Mucosa of rectum (tissue), 2 donors: ENCODE measurements at regions not wholly inside any gene's neighbourhood (a gene's known extent, or its start where the extent isn't known, plus 50 kb on each side); places are given as distances from the start of the nearest gene placed in this dataset.

ENCODE experiments used
- H3K27ac ChIP-seq, 2 donors: one replicate each; pipeline ENCODE4 v1.7.0; 2013; ENCODE audit warnings: inconsistent platforms in 2 of 2, low read depth in 2 of 2, low read length in 2 of 2
- H3K27me3 ChIP-seq, 2 donors: one replicate each; pipeline ENCODE4 v1.7.0; 2013; ENCODE audit warnings: low read length in 2 of 2; ENCODE audit not compliant: control insufficient read depth in 2 of 2, insufficient read depth in 2 of 2
- H3K36me3 ChIP-seq, 2 donors: one replicate each; pipeline ENCODE4 v1.7.0; 2013; ENCODE audit warnings: low read length in 2 of 2; ENCODE audit not compliant: control insufficient read depth in 2 of 2, insufficient read depth in 2 of 2
- H3K4me1 ChIP-seq, 2 donors: one replicate each; pipeline ENCODE4 v1.7.0; 2013; ENCODE audit warnings: low read length in 2 of 2, mild to moderate bottlenecking in 1 of 2; ENCODE audit not compliant: control insufficient read depth in 2 of 2, insufficient read depth in 2 of 2
- H3K4me3 ChIP-seq, 2 donors: one replicate each; pipeline ENCODE4 v1.7.0; 2013; ENCODE audit warnings: low read length in 2 of 2
- H3K9ac ChIP-seq, 2 donors: one replicate each; pipeline ENCODE4 v1.7.0; 2013; ENCODE audit warnings: low read length in 2 of 2, low read depth in 1 of 2, mild to moderate bottlenecking in 1 of 2
- H3K9me3 ChIP-seq, 2 donors: one replicate each; pipeline ENCODE4 v1.7.0; 2013; ENCODE audit warnings: low read length in 2 of 2; ENCODE audit not compliant: control insufficient read depth in 2 of 2
- donor health status: healthy.
- donor health status: Normal muscosa, but diverticular disease.

DNA sequence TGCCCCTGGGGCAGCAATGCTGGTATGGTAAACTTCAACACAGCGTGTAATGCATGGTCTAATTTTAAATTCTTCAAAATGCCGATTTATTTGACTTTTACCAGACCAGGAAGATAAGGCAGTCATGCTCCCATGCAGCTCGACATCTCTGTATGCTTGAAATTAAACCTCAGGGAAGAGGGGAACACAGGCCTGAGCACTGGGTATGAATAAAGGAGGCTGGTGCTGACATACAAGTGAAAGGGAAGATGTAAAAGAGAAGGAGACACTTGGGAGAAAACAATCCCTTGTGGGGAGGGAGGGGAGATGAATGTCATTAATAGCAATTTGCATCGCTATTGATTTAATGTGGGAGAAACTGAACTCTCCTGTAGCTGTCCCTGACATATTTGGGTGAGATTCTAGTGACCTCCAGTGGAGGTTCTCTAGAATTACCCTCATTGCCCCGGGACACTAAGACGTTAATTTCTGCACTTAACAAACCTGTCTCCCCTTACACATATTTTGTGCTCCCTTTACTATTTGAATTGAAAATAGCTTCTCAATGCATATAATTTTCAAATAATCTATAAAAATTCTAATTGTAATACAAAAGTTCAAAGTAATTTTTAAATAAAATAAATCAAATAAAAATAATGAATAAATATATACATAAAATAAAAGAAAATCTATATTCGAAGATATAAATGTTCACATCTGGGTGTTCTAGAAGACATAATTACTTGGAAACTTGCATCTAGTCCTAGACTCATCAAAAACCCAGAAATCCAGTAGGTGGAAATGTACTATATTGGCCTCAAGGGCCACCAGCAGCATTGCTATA lies 283.1 kb downstream of the LMX1A start:
- no peak overlapping the region for H3K4me3 ChIP-seq

DNA sequence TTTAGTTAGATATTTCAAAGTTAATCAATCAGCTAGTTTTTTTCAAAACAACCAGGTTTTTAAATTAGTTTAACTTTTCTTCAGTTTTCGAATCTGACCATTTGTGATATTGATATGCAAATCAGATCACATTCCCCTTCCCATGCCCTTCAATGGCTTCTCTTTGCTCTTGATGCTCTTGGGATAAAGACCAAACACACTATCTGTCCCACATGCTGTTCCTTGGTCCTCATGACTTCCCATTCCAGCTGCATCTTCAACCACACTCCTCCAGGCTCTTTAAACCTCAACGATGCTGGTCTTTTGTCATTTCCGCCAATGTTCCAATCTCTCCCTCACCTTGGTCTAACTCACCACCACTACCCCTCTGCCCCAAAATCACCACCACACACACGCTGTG lies 285.8 kb downstream of the LMX1A start:
- H3K27ac ChIP-seq: no peak overlapping the region
- peaks cover 0 to 8% of the 10 kb centered on the region in 2 donors for H3K4me1 ChIP-seq
- H3K36me3 ChIP-seq: no peaks in the 10 kb centered on the region
- no peaks in the 10 kb centered on the region for H3K9me3 ChIP-seq
- no peaks in the 10 kb centered on the region for H3K27me3 ChIP-seq
- H3K4me3 ChIP-seq: no peak overlapping the region
- no peak overlapping the region for H3K9ac ChIP-seq

More for the DNA sequence above, 283.1 kb downstream of the LMX1A start:
- Histone ChIP-seq H3K27ac (no peak overlapping the region), H3K9me3 (no peaks in the 10 kb centered on the region), H3K27me3 (no peaks in the 10 kb centered on the region), H3K4me1 (peaks cover 0 to 8% of the 10 kb centered on the region in 2 donors), H3K36me3 (no peaks in the 10 kb centered on the region), H3K9ac (no peak overlapping the region)

DNA sequence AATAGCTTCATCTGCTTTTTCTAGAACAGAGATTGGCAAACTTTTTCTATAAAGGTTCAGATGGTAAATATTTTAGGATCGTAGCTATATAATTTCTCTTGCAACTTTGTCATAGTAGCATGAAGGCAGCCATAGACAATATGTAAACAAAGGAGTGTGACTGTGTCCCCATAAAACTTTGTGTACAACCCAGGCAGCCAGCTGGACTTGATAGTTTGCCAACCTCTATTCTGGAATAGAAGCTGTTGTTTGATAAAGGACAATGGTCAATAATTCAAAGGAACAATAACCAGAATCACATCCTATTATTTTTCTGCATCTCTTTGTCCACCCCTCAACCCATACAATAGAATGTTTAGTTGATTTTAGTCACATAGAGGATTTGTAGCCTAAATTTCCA lies 286.7 kb downstream of the LMX1A start:
- Histone ChIP-seq H3K27ac (peak overlapping the region in 1 of 2 donors; percentile 27), H3K36me3 (no peaks in the 10 kb centered on the region), H3K9me3 (no peaks in the 10 kb centered on the region), H3K4me1 (peaks cover 0 to 8% of the 10 kb centered on the region in 2 donors), H3K4me3 (no peak overlapping the region), H3K9ac (no peak overlapping the region), H3K27me3 (no peaks in the 10 kb centered on the region)

- H3K27me3 ChIP-seq: no peaks in the 10 kb centered on the region
- peaks cover 0 to 8% of the 10 kb centered on the region in 2 donors for H3K4me1 ChIP-seq
- no peak overlapping the region for H3K27ac ChIP-seq
- H3K36me3 ChIP-seq: no peaks in the 10 kb centered on the region
- no peak overlapping the region for H3K4me3 ChIP-seq
- no peak overlapping the region for H3K9ac ChIP-seq
- no peaks in the 10 kb centered on the region for H3K9me3 ChIP-seq
Measured at GRCh38 chr1:165068741-165069140, 287.8 kb downstream of the LMX1A start.

- no peak overlapping the region for H3K27ac ChIP-seq
- H3K4me1 ChIP-seq: peaks cover 0 to 8% of the 10 kb centered on the region in 2 donors
- H3K9me3 ChIP-seq: no peaks in the 10 kb centered on the region
- H3K4me3 ChIP-seq: no peak overlapping the region
- no peaks in the 10 kb centered on the region for H3K36me3 ChIP-seq
- H3K27me3 ChIP-seq: no peaks in the 10 kb centered on the region
- H3K9ac ChIP-seq: no peak overlapping the region
Measured at GRCh38 chr1:165067829-165068228, 288.7 kb downstream of the LMX1A start.

GRCh38 chr1:165063181-165063965 lies 293.1 kb downstream of the LMX1A start:
- no peak overlapping the region for H3K27ac ChIP-seq
- no peaks in the 10 kb centered on the region for H3K4me1 ChIP-seq
- H3K9ac ChIP-seq: no peak overlapping the region

DNA sequence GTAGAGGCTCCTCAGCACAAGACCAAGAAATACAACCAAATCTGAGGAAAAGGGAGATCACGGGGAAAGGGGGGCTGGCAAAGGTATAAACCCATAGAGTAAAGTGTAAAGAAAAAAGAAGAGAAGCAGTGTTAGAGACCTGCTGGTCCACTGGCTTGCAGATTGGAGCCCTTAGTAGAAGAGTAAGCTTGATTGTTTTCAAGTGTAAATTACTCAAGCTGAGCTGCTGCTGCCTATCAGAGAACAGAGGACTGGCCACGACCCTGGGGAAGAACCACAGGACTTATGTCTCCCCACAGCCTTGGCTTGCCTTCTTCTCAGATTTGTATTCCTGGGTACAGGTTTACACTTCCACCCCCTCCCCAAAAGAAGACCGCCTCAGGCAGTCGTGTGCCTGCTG lies 294.2 kb downstream of the LMX1A start:
- Histone ChIP-seq H3K4me1 (no peaks in the 10 kb centered on the region), H3K9ac (no peak overlapping the region), H3K27ac (no peak overlapping the region), H3K4me3 (no peak overlapping the region), H3K27me3 (no peaks in the 10 kb centered on the region), H3K36me3 (no peaks in the 10 kb centered on the region), H3K9me3 (no peaks in the 10 kb centered on the region)

More at GRCh38 chr1:165063181-165063965, 293.1 kb downstream of the LMX1A start:
- no peak overlapping the region for H3K4me3 ChIP-seq
- H3K27me3 ChIP-seq: no peaks in the 10 kb centered on the region
- H3K9me3 ChIP-seq: no peaks in the 10 kb centered on the region
- no peaks in the 10 kb centered on the region for H3K36me3 ChIP-seq

- no peak overlapping the region for H3K9ac ChIP-seq
- no peaks in the 10 kb centered on the region for H3K27me3 ChIP-seq
- no peaks in the 10 kb centered on the region for H3K36me3 ChIP-seq
- no peaks in the 10 kb centered on the region for H3K9me3 ChIP-seq
- no peak overlapping the region for H3K4me3 ChIP-seq
- H3K27ac ChIP-seq: no peak overlapping the region
- no peaks in the 10 kb centered on the region for H3K4me1 ChIP-seq
Measured at GRCh38 chr1:165060285-165060793, 296.2 kb downstream of the LMX1A start.

DNA sequence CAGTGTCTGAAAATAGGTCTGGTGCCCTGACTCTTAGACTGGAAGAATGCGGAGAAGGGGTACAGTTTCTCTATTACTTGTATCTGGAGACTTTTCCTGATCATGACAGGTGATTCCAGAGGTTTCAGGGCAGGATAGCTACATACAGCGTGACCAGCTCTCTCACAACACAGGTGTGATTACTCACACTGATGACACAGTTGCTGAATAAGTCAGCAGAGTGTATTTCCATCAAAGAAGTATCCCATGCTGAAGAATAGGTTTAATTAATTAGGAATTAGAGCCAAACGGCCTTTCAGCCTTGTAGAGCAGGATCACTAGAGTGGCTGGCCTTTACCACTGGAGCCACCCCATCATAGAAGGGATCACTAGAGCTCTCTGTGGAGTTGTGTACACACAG lies 298.6 kb downstream of the LMX1A start:
- H3K27me3 ChIP-seq: no peaks in the 10 kb centered on the region
- H3K9me3 ChIP-seq: no peaks in the 10 kb centered on the region
- H3K27ac ChIP-seq: no peak overlapping the region
- H3K4me1 ChIP-seq: no peaks in the 10 kb centered on the region
- no peak overlapping the region for H3K9ac ChIP-seq
- H3K36me3 ChIP-seq: no peaks in the 10 kb centered on the region
- no peak overlapping the region for H3K4me3 ChIP-seq

DNA sequence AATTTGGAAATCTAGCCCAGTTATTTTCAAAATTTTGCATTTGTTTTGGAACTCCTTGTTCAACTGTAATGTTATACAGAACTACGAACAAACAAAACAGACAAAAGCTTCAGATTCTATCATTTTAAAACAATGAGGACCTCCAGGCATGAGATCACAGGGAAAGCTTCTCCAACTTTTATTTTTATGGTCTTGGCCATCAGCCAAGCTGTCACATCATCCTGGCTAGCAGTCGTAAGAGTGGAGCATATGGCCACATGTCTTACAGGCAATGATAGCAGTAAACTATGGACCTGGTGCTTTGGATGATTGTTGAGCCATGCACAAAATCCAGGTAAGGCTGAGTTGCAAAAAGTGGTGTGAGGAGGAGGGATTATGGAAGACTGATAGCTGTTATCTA lies 299.6 kb downstream of the LMX1A start:
- H3K9me3 ChIP-seq: no peaks in the 10 kb centered on the region
- H3K27me3 ChIP-seq: no peaks in the 10 kb centered on the region
- no peak overlapping the region for H3K27ac ChIP-seq
- no peak overlapping the region for H3K4me3 ChIP-seq
- no peak overlapping the region for H3K9ac ChIP-seq
- no peaks in the 10 kb centered on the region for H3K36me3 ChIP-seq
- H3K4me1 ChIP-seq: no peaks in the 10 kb centered on the region
